ENCODE measurements at regions not wholly inside any gene's neighbourhood (a gene's known extent, or its start where the extent isn't known, plus 50 kb on each side); places are given as distances from the start of the nearest gene placed in this dataset.

DNA sequence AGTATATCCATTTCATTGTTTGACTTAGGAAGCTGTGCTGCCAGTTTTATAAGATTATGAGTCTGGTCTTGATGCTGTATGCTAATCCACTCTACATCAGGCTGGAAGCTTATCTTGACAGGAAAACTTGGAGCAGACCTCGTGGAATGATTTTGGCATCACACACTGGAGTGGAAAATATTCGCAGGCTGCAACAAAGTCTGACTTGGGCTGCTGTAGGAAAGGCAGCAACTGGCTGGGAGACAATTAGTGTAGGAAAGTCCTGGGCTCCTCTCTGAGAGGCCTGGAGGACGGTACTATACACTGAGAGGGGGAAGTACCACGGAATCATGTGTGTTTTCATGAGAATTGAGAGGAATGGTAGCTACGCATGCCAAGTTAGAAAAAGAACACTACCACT is 383.7 kb downstream of the ETNK1 start:
- TF ChIP-seq, protein P1, sequence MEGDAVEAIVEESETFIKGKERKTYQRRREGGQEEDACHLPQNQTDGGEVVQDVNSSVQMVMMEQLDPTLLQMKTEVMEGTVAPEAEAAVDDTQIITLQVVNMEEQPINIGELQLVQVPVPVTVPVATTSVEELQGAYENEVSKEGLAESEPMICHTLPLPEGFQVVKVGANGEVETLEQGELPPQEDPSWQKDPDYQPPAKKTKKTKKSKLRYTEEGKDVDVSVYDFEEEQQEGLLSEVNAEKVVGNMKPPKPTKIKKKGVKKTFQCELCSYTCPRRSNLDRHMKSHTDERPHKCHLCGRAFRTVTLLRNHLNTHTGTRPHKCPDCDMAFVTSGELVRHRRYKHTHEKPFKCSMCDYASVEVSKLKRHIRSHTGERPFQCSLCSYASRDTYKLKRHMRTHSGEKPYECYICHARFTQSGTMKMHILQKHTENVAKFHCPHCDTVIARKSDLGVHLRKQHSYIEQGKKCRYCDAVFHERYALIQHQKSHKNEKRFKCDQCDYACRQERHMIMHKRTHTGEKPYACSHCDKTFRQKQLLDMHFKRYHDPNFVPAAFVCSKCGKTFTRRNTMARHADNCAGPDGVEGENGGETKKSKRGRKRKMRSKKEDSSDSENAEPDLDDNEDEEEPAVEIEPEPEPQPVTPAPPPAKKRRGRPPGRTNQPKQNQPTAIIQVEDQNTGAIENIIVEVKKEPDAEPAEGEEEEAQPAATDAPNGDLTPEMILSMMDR (IDR thresholded peaks at IDR 0.05): no peak
- TF ChIP-seq ZFX (IDR thresholded peaks at IDR 0.05; ENCODE audit: borderline replicate concordance): no peak

Measured in 22Rv1 (cell line).